RKO (cell line): ENCODE measurements at regions not wholly inside any gene's neighbourhood (a gene's known extent, or its start where the extent isn't known, plus 50 kb on each side); places are given as distances from the start of the nearest gene placed in this dataset.
"Not testable (repeated sequence)": the region's sequence is repeated elsewhere in the genome, so short reads cannot be mapped to it uniquely, and the experiment has no call there.

Experiments used
- DNase-seq: peaks from one replicate; pipeline ENCODE4 v3.0.0-alpha.2; 2016; ENCODE audit warnings: low spot score

GRCh38 chr3:80734920-80735319, 967.1 kb upstream of the ROBO1 start:
- DNase-seq, result no peak

GRCh38 chr3:80734483-80734882, 966.7 kb upstream of the ROBO1 start:
- no peak for DNase-seq

DNA sequence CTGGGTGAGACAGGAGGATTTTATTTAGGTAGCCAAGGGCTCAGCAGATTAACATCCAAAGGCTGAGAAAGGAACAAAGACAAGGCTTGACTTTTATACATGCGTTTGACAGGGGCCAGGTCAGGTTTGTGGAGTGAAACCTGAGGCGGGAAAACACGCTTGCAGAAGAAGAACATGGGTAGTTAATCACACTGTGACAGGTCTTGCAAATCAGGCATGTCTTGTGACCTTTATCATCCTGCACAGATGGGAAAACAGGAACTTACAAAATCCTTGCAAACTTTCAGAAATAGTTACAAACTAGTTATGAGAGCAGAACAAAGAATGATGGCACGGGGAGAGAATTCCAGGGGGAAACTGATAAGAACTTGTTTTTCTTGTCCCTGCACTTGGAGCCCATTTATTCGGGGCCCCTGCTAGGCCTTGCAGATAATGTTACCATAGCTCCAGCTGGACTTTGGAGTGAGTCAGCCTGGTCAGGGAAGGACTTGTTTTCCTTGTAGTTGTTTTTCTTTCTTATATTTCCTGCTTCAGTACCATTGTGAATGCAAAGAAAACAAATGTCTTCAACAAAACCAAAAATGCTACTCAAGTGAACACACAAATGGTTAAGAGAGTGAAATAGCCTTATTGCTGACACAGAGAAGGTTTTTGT, 965.9 kb upstream of the ROBO1 start:
- no peak for DNase-seq

DNA sequence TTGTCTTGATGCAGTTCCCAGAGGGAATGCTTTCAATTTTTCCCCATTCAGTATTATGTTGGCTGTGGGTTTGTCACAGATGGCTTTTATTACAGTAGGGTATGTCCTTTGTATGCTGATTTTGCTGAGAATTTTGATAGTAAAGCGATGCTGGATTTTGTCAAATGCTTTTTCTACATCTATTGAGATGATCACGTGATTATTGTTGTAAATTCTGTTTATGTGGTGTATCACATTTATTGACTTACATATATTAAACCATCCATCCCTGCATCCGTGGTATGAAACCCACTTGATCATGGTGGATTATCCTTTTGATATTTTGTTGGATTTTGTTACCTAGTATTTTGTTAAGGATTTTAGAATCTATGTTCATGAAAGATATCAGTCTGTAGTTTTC, 959.8 kb upstream of the ROBO1 start:
- DNase-seq, result not testable (repeated sequence)

- not testable (repeated sequence) for DNase-seq
Observed at GRCh38 chr3:80709597-80710322, 942.0 kb upstream of the ROBO1 start.

GRCh38 chr3:80705290-80705689, 937.5 kb upstream of the ROBO1 start:
- no peak for DNase-seq

GRCh38 chr3:80701349-80701748, 933.6 kb upstream of the ROBO1 start:
- DNase-seq, result no peak

DNA sequence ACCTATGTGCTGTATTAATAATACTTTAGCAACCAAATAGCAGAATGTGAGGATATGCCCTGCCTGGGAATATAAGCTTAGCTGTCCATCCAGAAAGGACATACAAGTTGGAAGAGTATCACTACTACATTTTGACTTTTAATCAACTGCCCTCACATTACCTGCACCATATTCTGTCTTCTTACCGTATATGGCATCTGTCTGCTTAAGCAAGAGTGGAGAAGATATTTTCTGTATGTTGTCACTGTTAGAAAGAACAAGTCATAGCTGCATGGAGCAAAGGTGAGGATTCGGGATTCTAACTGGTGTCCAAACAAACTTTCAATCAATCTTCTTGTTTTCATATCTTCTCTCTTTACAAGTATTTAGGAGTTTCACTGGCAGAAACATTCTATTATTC, 929.5 kb upstream of the ROBO1 start:
- no peak for DNase-seq

- DNase-seq, result no peak
Observed at GRCh38 chr3:80696280-80696679, 928.5 kb upstream of the ROBO1 start.

- DNase-seq, result peak; percentile 61
Observed at GRCh38 chr3:80688814-80689213, 921.0 kb upstream of the ROBO1 start.

DNA sequence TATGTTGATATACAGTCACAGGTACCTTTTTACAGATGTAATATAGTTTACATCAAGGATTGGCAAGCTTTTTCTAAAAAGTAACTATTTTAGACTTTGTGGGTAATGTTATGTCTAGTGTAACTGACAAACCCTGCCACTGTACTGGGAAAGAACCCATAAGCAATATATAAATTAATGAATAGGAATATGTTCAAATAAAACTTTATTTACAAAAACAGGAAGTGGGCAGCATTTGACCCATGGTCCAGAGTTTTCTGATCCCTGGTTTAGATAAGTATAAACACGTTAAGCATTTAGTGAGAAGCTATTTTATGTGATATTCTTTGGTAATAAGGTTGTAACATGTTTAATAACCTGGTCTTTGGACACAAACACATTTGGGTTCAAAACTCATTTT, 915.2 kb upstream of the ROBO1 start:
- no peak for DNase-seq

DNA sequence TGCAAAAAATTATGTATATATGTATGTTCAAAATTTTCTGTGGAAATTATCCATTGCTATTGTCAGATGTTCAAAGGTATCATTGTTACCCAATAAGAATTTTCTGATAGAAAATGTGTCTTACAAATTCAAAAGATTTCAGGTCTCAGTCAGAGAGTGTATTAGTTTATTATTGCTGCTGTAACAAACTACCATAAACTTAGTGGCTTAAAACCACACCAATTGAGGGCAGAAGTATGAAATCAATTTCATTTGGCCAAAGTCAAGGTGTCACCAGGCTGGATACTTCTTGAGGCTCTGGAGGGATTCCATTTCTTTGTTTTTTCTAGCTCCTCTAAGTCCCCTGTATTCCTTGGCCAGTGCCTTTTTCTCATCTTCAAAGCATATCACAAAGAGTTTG, 914.4 kb upstream of the ROBO1 start:
- no peak for DNase-seq

GRCh38 chr3:80677796-80678195, 910.0 kb upstream of the ROBO1 start:
- peak; percentile 37 for DNase-seq

DNA sequence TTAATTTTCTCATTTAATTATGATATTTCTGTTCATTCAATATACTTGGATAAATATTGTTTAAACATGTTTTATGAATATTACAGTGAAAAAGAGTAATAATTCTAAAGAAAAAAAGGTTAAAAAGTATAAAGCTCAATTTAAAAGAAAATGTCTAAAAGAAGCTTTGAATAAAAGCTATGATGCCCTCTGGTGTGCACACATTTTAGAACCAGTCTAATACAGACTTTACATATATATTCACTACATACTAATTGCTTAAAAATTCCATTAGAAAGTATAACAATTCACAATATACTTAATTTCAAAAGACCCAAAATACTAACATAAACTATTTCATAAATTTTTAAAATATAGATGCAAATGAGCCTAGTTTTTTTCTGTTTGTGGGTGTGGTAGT, 909.1 kb upstream of the ROBO1 start:
- DNase-seq, result peak; percentile 7

DNA sequence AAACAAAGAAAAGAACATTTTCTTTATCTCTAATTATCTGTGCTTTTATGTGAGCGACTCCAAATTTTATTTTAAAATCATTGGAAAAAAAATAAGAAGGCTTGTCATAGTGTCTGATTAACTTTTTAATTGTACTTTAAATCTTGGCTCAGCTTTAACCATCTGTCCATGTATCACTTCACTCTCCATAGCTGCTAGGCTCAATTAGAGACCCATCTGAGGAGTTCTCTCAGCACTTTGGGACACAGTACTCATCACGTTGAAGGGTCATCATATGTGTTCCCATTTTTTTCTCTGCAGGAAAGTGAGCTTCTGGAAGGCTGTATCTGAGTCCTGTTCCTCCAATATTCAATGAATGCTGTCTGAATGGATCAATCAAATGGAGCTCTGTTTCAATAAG, 908.5 kb upstream of the ROBO1 start:
- DNase-seq, result no peak

- no peak for DNase-seq
Observed at GRCh38 chr3:80675790-80676189, 908.0 kb upstream of the ROBO1 start.

DNA sequence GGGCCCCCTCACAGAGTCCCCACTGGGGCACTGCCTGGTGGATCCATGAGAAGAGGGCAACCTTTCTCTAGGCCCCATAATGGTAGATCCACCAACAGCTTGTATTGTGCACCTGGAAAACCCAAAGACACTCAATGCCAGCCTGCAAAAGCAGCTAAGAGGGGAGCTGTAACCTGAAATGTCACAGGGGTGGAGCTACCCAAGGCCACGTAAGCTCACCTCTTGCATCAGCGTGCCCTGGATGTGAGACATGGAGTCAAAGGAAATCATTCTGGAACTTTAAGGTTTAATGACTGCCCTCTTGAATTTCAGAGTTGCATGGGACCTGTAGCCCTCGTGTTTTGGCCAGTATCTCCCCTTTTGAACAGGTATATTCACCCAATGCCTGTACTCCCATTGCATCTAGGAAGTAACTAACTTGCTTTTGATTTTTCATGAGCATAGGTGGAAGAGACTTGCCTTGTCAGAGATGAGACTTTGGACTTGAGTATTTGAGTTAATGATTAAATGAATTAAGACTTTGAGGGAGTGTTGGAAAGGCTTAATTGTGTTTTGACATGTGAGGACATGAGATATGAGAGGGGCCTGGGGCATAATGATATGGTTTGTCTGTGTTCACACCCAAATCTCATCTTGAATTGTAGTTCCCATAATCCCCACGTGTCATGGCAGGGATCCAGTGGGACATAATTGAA, 900.9 kb upstream of the ROBO1 start:
- no peak for DNase-seq

GRCh38 chr3:80668100-80668499, 900.3 kb upstream of the ROBO1 start:
- no peak for DNase-seq

DNA sequence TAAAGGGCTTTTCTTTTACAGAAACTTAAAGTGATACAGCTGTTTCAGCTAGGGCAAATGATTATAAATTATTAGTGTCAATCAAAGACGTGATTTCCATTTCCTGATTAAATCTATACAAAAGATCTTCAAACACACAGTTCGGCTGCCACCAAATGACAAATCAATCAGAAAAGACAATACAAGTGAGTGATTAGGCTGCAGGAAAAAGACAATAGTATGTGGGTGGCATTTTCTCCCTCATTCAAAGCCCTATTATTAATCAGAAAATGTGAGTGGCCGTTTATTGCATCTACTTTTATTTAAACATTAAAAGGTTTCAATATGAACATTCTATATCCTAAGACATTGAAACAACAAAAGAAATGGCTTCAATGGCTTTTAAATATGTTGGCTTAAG, 895.6 kb upstream of the ROBO1 start:
- no peak for DNase-seq

- DNase-seq, result no peak
Observed at GRCh38 chr3:80655216-80655615, 887.4 kb upstream of the ROBO1 start.

DNA sequence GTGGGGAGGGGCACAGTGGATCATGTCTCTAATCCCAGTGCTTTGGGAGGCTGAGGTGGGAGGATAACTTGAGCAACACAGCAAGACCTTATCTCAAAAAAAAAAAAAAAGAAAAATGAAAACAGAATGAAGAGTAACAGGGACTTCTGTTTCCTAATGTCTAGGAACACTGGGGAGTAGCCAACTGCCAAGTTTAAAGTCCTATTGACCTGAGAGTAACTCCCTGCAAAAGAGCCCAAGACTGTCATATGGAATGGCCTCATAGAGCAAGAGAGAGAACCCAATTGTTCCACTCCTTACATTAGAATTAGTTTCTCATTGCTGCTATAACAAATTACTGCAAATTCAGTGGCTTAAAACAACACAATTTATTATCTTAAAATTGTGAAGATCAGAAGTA, 881.4 kb upstream of the ROBO1 start:
- DNase-seq, result no peak

GRCh38 chr3:80643421-80643820, 875.6 kb upstream of the ROBO1 start:
- DNase-seq, result no peak
